HG03575 (cell line): ENCODE measurements at regions not wholly inside any gene's neighbourhood (a gene's known extent, or its start where the extent isn't known, plus 50 kb on each side); places are given as distances from the start of the nearest gene placed in this dataset.

Experiments used
- ATAC-seq: cut with Tn5 transposase; IDR thresholded peaks from one replicate; pipeline ENCODE4 v1.9.1; 2021; ENCODE audit not compliant: unreplicated experiment, insufficient number of reproducible peaks, low FRiP score; ENCODE audit errors: extremely low read depth

DNA sequence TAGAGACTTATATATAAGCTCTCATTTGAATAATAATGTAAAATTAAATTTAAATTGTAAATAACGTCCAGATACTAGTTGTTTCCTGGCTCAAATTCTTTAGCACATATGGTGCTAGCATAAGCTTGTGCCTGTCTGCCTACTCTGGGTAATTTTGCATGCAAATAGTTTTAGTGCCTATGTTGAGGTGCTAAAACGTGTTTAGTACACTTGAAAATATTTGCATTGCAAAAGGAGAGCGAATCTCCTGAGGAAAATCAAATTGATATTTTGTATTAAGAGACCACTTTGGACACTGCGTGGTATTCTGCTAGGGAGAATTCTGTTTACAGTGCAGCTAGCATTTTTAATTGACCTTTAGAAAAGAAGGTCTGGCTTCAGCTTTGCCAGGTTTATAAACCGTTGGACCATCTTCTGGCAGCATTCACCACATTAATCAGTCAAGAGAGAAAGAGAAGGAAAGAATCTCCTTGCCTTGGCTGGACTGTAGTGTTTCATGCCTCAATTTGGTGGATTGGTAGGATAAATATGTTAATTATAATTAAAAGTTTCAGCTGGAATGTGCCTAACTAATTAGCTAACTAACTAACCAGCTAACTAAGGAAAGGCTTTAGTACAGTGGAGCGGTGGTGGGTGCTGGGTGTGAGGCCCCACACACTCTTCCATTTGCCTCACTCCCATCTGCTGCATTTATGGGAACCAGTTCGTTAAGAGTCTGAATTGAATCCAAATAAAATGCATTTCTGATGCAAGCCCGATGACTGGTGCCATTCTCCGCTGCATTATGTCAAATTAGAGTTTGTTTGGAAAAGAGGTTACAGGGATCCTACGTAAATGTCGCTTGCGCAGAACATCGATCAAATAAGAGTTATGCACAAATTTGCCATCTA, 150.1 kb upstream of the MPDZ start:
- no peak for ATAC-seq

DNA sequence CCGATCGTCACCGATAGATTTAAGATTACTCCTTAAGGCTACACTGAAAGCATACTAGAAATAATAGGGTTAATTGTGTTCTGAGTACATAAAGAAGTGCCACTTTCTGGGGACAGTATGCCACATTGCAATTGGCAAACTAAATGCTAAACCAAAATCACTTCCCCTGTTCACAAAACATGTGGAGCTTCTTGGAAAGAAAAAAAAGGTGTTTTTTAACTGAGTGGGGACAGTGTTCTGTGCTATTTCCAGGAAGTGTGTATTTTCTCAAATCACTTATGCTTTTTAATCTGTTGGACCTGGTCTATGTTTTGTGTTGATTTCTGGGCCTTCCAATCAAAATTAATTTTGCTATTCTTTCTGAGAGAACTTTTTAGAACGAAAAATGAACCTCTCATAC, 149.3 kb upstream of the MPDZ start:
- ATAC-seq = no peak

DNA sequence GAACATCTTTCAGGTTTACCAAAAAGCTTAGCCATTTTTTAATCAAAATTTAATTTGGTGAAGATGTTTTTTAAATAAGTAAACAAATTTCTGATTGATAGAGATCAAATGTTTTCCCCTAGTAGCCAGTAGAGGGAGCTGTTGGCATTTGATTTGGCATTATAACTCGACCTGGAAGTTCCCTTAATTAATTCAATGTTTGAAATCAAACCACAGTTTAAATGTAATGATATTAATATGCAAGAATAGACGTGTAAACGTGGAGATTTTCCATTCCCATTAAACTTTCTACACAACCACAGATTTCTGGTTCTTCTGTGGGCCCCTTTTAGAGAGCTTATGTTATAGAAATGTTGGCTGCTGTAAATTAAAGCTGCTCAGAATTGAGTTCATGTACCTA, 148.1 kb upstream of the MPDZ start:
- no peak for ATAC-seq

DNA sequence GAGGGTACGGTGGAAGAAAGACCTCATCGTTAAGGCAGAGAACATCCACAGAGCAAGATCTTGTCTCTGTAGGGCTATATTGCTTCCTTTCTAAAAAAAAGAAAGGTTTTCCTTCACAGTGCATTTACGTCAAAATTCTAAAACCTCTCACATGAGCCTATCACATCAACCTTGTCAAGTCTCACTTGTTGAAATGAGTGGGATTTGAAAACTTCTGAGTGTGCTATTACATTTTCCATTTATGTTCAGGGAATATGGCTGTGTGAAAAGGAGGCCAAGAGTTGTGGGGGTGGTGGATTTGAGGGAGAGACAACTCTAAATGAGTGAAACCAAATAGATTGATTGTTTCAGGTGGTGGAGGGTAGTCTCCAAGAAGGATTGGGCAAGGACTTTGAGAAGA, 147.1 kb upstream of the MPDZ start:
- ATAC-seq = no peak

DNA sequence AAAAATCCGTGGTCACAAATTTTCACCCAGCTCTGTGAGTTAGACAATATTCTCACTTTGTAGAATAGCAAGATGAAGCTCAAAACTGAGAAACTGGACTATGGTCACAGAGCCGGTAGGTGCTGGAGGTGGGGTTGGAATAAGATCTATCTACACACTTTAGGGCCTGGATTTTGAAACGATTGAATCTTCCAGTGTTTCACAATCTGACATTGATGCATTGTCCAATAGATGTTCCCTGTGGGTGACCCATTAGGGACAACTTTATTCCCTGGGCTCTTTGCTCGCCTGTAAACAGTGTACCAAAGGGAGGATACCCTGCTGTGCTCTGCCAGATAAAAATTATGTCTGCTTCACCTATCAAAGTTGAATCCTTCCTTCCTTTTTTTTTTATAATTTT, 145.4 kb upstream of the MPDZ start:
- no peak for ATAC-seq

DNA sequence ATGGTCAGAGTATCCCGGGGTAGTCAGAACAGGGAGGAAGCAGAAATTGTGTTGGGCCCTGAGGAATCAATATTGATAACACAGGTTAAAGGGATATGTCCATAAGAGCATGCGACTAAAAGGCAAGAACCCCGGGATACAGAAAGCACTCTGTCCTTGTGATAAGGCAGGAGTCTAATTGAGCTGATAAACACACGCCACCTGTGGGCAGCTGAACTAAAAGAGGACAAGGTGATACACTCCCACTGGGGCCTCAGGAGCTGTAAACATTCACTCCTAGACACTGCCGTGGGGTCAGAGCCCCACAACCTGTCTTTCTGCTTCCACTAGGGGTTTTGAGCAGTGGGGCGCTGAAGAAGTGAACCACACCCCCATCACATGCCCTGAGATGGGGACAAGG, 144.7 kb upstream of the MPDZ start:
- no peak for ATAC-seq

DNA sequence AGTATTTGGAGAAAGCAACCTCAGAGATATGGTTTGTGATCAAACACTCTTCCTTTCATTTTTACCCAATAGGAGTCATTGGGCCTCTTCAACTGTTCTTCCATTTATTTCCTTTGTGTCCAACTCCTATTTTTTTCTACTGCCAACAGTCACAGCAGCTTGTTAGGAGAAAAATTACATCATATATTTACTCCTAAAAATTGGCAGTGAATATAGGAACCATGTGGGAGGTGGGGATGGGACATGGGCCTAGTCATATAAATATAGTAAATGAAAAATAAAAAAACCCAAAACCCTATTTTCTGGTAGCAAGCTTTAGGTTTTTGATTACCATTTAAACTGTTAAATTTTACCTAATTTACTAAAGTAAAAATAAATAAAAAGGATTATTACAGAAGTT, 134.9 kb upstream of the MPDZ start:
- ATAC-seq = no peak

DNA sequence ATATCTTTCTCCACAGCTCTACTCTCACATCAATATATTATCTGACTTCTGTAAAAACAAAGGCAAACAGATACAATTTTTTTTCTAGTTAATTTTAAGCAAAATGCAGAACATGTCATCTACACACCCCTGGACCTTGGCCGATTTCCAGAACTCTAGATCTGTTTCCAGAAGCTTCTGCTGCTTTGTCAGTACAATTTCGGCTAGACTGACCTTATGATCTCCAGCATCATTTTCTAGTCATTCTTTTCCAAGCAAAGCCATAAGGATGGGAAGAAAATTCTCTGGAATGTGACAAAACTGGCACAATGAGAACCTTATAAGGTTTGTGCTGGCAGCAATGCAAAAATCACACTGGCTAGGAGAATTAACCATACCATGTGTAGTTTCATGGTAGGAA, 132.8 kb upstream of the MPDZ start:
- no peak for ATAC-seq

DNA sequence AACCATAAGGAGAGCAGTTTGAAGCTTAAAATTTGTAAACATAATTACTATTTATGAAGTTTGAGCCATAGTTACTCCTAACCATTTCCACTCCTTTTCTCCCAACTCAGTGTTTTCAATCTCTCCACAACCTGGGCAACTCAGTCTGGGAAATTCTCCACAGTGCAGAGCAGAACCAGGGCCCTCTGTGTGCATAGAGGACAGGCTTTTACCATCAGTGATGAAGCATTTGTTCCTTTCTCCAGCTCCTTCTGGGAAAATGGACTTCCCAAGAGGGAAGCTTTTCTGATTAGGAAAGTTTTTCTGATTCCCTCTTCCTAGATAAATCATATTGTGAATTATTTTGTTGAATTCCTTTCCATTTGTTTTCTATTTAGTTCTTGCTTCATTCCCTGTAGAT, 132.3 kb upstream of the MPDZ start:
- no peak for ATAC-seq

DNA sequence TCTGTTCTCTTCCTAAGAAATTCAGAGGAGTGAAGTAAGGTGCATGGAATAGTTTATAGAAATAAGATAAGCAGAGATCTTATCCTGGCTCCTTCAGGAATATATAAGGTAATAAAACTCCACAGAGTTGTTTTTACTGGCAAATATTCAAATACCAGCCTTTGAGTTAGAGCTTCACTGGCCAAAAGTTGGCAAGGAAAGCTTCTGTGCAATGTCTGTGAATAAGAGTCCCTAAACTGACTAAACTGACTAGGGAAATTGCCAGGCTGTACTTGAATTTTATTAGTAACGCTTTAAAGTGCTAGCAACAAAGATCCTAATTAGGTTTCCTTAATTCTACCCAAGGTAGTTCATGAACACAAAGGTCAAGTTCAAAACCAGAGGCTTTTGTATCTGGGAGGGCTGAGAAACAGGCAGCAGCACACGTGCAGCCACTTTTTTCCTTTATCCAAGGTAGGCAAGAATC, 131.1 kb upstream of the MPDZ start:
- no peak for ATAC-seq

DNA sequence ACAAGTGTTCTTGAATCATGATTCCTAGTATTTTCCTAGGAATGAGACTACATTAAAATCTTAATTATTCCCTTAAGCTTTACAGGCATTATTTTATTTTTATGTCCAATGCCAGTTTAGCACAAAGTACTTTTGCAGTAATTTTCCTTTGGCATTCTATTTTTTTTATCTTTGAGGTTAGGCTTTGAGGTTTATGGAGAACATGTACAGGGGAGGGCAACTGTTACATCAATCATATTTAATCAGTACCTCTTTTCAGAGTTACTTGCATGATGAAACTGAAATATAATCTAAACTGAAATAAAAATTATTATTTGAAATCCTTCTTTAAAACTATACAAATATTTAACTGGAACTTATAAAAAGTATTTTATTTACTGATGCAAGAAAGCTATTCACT, 118.2 kb upstream of the MPDZ start:
- no peak for ATAC-seq

DNA sequence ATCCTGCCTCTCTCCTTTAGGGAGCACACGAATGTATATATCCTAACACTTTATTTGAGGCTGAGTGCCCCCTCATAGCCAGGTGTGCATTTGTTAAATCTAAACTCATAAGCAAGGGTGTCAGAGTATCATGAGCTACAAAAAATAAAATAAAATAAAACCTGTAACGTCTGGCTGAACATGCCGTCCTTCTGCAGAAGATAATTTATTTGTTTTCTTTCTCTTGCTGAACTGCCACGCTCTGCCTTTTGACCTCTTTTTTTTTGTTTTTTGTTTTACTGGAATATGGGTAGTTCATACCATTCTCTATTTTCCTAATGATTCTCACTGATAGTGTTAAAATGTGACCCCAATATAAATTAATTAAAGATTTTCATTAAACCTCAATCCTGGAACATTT, 117.7 kb upstream of the MPDZ start:
- no peak for ATAC-seq

DNA sequence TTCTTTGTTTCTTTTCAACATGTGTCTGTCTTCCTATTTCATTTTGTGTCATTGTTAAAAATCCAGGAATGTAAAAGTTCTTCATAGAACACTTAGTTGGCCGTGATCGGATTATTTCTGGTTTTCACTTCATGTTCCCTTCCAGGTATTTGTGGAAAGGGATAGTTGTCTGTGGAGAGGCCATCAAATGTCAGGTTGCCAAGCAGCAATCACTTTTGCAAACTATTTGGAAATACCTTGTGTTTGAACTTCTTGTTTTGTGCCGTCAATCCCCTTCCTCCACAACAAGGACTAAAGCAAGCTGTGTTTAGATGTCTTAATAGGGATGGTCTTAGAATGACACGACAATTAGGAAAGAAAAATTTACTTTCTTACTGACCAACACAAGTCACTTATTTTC, 116.9 kb upstream of the MPDZ start:
- ATAC-seq = no peak

DNA sequence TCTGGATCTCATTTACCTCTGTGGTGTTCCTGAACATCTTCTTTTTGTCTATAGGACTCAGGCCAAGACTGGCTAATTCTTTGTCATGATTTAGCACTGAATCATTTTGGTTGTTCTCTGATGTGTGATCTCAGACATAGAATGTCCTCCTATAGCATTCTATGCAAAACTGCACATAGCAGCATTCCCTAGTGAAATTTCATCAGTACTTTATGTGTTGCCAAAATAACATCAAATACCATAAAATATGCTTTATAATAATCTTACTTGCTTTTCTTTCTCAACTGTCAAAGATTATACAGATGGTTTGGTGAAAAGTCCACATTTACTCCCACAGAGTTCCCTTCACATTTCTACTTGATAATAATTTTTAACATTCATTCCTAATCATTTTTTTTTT, 115.7 kb upstream of the MPDZ start:
- no peak for ATAC-seq

DNA sequence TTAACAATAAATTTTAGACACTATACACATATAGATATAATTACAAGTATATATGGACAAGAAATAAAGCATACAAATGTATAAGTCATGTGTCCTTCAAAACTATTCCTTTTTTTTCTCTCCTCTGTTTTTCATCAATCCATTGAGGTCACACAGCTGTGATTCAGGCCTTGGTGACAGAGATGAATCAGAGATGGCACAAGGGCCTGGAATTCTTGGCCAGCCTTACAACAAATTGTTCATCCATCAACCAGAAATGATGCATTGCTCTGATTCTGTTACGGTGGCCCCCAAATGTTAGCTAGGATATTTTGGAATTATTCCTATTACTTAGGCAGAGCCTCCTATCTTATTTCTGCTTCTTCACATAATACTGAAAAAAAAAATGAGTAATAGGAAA, 108.7 kb upstream of the MPDZ start:
- no peak for ATAC-seq

DNA sequence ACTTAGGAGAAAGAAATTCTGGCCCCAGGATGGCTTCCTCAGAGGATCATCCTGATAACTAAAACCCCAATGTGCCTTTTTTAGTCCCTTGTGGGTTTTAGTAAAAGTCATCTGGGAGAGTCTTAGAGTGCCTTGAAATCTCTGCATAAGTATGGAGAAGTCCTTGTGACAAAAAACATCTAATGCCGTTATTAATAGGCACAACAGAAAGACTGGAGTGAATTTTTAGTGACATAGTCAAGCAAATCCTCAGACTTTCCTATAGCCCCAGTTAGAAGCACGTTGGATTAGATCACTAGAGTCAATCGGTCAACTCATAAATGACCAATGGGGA, 108.2 kb upstream of the MPDZ start:
- no peak for ATAC-seq

DNA sequence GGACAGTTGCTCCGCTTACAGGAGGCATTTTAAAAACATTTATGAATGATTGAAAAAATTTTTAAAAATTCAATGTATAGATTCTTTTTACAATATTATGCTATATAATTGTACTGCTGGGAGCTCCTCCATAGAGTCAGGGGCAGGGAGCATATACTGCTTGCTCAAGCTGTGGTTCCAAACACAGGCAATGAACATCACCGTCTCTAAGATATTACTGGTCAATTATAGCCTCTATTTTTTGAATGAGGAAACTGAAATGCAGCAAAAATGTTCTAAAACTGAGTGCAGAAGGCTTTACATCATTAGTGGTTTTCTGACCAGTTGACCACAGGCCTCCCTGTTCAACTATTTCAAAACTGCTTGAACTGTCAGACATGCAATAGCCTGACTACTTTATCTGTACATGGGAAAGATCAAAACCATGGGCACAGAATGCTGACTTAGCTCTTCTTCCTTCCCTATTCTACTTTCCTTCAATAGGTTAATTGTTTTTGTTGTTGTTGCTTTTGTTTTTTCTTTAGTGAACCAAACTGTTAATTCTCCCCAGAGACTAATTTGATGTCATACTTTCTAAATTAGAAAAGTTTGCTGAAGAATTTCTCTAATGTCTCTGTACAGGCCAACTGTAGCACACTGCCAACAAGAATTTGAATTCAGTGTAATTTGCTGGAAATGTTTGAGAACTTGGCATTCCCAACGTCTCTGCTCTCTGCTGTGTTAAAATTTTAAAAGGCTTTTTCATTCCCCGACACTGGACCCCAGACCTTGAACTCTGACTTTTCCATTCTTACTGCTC, 107.6 kb upstream of the MPDZ start:
- ATAC-seq = no peak

DNA sequence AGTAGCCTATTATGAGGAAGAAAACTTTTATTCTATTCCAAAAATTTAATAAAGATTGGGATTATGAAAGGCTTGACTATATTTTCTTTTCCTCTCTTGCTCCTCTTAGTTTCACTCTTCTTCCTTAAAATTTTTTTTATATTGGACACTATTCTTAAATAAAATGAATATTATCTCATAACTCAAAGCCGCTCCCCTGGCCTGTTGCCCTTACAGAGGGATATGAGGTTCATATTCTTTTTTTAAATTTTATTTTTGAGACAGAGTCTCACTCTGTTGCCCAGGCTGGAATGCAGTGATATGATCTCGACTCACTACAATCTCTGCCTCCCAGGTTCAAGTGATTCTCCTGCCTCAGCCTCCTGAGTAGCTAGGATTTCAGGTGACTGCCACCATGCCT, 106.8 kb upstream of the MPDZ start:
- no peak for ATAC-seq

DNA sequence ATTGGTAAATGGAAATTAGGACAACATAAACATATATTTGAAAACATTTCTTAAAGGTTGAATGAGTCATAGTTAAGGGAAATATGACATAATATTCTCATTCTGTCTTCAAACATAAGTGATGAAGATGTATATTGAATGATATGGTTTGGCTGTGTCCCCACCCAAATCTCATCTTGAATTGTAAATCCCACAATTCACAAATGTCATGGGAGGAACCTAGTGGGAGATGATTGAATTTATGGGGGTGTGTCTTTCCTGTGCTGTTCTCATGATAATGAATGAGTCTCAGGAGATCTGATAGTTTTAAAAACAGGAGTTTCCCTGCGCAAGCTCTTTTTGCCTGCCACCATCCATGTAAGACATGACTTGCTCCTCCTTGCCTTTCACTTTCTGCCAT, 104.4 kb upstream of the MPDZ start:
- no peak for ATAC-seq

DNA sequence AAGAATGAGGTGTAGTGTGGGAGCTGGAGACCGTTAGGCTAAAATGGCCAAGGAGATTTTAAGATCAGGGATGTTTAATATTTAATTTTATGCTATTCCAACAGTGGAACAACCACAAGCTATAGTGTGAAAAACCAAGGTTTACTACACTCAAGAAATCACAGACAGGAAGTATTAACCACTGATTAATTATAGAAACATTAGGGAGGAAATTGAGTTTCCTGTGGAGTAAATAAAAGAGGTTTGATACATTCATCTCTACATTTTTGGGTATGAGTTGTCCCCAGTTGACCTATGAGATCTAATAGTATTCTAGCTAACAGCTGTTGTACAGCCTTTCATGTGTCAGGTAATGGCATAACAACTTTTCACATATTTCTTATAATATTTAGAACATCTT, 103.7 kb upstream of the MPDZ start:
- no peak for ATAC-seq
